GM23248 (cell line): ENCODE measurements at regions not wholly inside any gene's neighbourhood (a gene's known extent, or its start where the extent isn't known, plus 50 kb on each side); places are given as distances from the start of the nearest gene placed in this dataset.

Experiments
- DNase-seq: peaks from one replicate; pipeline ENCODE4 v3.0.0-alpha.2; 2015
- H2AFZ ChIP-seq: fragments of 200-600 bp; sonication (generic); 2 replicates; pipeline ENCODE4 v1.6.1; 2016; ENCODE audit warnings: antibody characterized with exemption
- H3F3A ChIP-seq: fragments of 200-600 bp; sonication (generic); 2 replicates; pipeline ENCODE4 v1.6.1; 2016; ENCODE audit warnings: mild to moderate bottlenecking, antibody characterized with exemption, mixed run types; ENCODE audit not compliant: insufficient read depth
- H3K27ac ChIP-seq: fragments of 200-600 bp; sonication (generic); 2 replicates; pipeline ENCODE4 v1.5.1; 2016; ENCODE audit warnings: mild to moderate bottlenecking
- H3K27me3 ChIP-seq: fragments of 200-600 bp; sonication (generic); replicated peaks from 2 replicates; pipeline ENCODE4 v1.6.1; 2016; ENCODE audit warnings: mild to moderate bottlenecking; ENCODE audit not compliant: insufficient read depth
- H3K36me3 ChIP-seq: fragments of 200-600 bp; sonication (generic); 2 replicates; pipeline ENCODE4 v1.6.1; 2016; ENCODE audit warnings: low read depth, mild to moderate bottlenecking
- H3K4me1 ChIP-seq: fragments of 200-600 bp; sonication (generic); 2 replicates; pipeline ENCODE4 v1.6.1; 2016; ENCODE audit warnings: mild to moderate bottlenecking; ENCODE audit not compliant: insufficient read depth
- H3K4me2 ChIP-seq: fragments of 200-600 bp; sonication (generic); one replicate; pipeline ENCODE4 v1.6.1; 2016; ENCODE audit warnings: mild to moderate bottlenecking; ENCODE audit not compliant: unreplicated experiment
- H3K4me3 ChIP-seq: fragments of 200-600 bp; sonication (generic); 2 replicates; pipeline ENCODE4 v1.5.1; 2016; ENCODE audit warnings: mild to moderate bottlenecking
- H3K79me2 ChIP-seq: fragments of 200-600 bp; sonication (generic); 2 replicates; pipeline ENCODE4 v1.6.1; 2016; ENCODE audit warnings: mild to moderate bottlenecking; ENCODE audit not compliant: insufficient read depth
- H3K9ac ChIP-seq: fragments of 200-600 bp; sonication (generic); 2 replicates; pipeline ENCODE4 v1.6.1; 2016; ENCODE audit warnings: mild to moderate bottlenecking
- H3K9me2 ChIP-seq: fragments of 200-600 bp; sonication (generic); 2 replicates; pipeline ENCODE4 v1.6.1; 2016; ENCODE audit warnings: mixed run types, mild to moderate bottlenecking, moderate library complexity; ENCODE audit not compliant: insufficient read depth
- H3K9me3 ChIP-seq: fragments of 200-600 bp; sonication (generic); one replicate; pipeline ENCODE4 v1.6.1; 2017; ENCODE audit warnings: low read depth
- H4K20me1 ChIP-seq: fragments of 200-600 bp; sonication (generic); 2 replicates; pipeline ENCODE4 v1.6.0; 2016; ENCODE audit not compliant: insufficient read depth
- EZH2 ChIP-seq: fragments of 200-600 bp; sonication (generic); IDR thresholded peaks from 2 replicates; pipeline ENCODE4 v1.6.1; 2018; ENCODE audit warnings: antibody characterized with exemption, mild to moderate bottlenecking; ENCODE audit not compliant: insufficient read depth, poor library complexity, severe bottlenecking
- EZH2phosphoT487 ChIP-seq: fragments of 200-600 bp; sonication (generic); IDR thresholded peaks from 2 replicates; pipeline ENCODE4 v1.6.1; 2018; ENCODE audit warnings: antibody characterized with exemption, moderate library complexity, mild to moderate bottlenecking, low read depth; ENCODE audit not compliant: insufficient read depth
- WGBS, 2 experiments: methylation state at CpG; one replicate each; pipeline ENCODE4 v1.1.6; 2015 to 2017; ENCODE audit warnings: low lambda C conversion rate in 2 of 2, low coverage in 1 of 2; ENCODE audit errors: missing lambda C conversion rate in 2 of 2; 5-methylcytosine and 5-hydroxymethylcytosine counted together
- in situ Hi-C: fragments of 300-500 bp; cut with MboI; formaldehyde crosslinking; loops from 2 replicates; pipeline ENCODE4 v1.15.0; 2020

- Histone ChIP-seq H3K27me3 (no peaks in the 10 kb centered on the region), H3K4me2 (no peak overlapping the region), H3F3A (peaks cover 10% of the 10 kb centered on the region), H4K20me1 (no peaks in the 10 kb centered on the region), H2AFZ (0 out of 2 replicates have a peak overlapping the region, but pooled peaks have one; percentile 11), H3K9ac (0 out of 2 replicates have a peak overlapping the region, but pooled peaks have one; percentile 15), H3K79me2 (no peaks in the 10 kb centered on the region), H3K4me1 (0 out of 2 replicates have a peak, but pooled peaks cover 13% of the 10 kb centered on the region), H3K9me2 (no peaks in the 10 kb centered on the region), H3K36me3 (no peaks in the 10 kb centered on the region), H3K27ac (peak overlapping the region; percentile 67), H3K9me3 (no peaks in the 10 kb centered on the region), H3K4me3 (peak overlapping the region; percentile 17; the same call in 1 of the 2 replicates)
- TF ChIP-seq EZH2 (no peak), EZH2phosphoT487 (no peak)
- DNase-seq = peak; percentile 81
- WGBS, 2 experiments = 1 to 6% methylated on average over 7 of the region's 7 CpGs
- in situ Hi-C loops = no loop called here
Measured at GRCh38 chr11:82003671-82004515, 729.8 kb downstream of the FAM181B start.

- Histone ChIP-seq H3K27ac (peak overlapping the region; percentile 67; the same call in 1 of the 2 replicates), H3K27me3 (no peaks in the 10 kb centered on the region), H4K20me1 (no peaks in the 10 kb centered on the region), H3K36me3 (no peaks in the 10 kb centered on the region), H3K4me2 (no peak overlapping the region), H3K4me3 (no peak overlapping the region), H3K4me1 (0 out of 2 replicates have a peak, but pooled peaks cover 13% of the 10 kb centered on the region), H3K9me3 (no peaks in the 10 kb centered on the region), H3K9ac (no peak overlapping the region), H3F3A (peaks cover 10% of the 10 kb centered on the region), H3K79me2 (no peaks in the 10 kb centered on the region), H3K9me2 (no peaks in the 10 kb centered on the region), H2AFZ (no peak overlapping the region)
- 73 to 75% methylated on average over 8 of the region's 8 CpGs for WGBS, 2 experiments
- TF ChIP-seq EZH2 (no peak), EZH2phosphoT487 (no peak)
- DNase-seq = no peak
- in situ Hi-C loops = no loop called here
Measured at GRCh38 chr11:82003024-82003423, 730.6 kb downstream of the FAM181B start.

- WGBS, 2 experiments = 45 to 46% methylated on average over 8 of the region's 8 CpGs
- Histone ChIP-seq H4K20me1 (no peaks in the 10 kb centered on the region), H3K4me1 (no peaks in the 10 kb centered on the region), H3K9ac (no peak overlapping the region), H3K27me3 (no peaks in the 10 kb centered on the region), H3K27ac (no peak overlapping the region), H3K36me3 (no peaks in the 10 kb centered on the region), H3K9me2 (no peaks in the 10 kb centered on the region), H3K4me2 (no peak overlapping the region), H3K79me2 (no peaks in the 10 kb centered on the region), H3F3A (no peaks in the 10 kb centered on the region), H3K9me3 (no peaks in the 10 kb centered on the region), H2AFZ (no peak overlapping the region), H3K4me3 (no peak overlapping the region)
- in situ Hi-C loops = no loop called here
- TF ChIP-seq EZH2phosphoT487 (no peak), EZH2 (no peak)
- no peak for DNase-seq
Measured at GRCh38 chr11:81995889-81996288, 737.8 kb downstream of the FAM181B start.

- Histone ChIP-seq H4K20me1 (no peaks in the 10 kb centered on the region), H3K79me2 (no peaks in the 10 kb centered on the region), H3K9me3 (no peaks in the 10 kb centered on the region), H2AFZ (no peak overlapping the region), H3K9me2 (no peaks in the 10 kb centered on the region), H3K4me1 (no peaks in the 10 kb centered on the region), H3K36me3 (no peaks in the 10 kb centered on the region), H3K27me3 (no peaks in the 10 kb centered on the region), H3K4me2 (no peak overlapping the region), H3K27ac (no peak overlapping the region), H3K4me3 (no peak overlapping the region), H3F3A (no peaks in the 10 kb centered on the region), H3K9ac (no peak overlapping the region)
- DNase-seq = no peak
- TF ChIP-seq EZH2 (no peak), EZH2phosphoT487 (no peak)
- in situ Hi-C loops = no loop called here
Measured at GRCh38 chr11:81993755-81994154, 739.9 kb downstream of the FAM181B start.
